GM19043 (cell line): ENCODE measurements at regions not wholly inside any gene's neighbourhood (a gene's known extent, or its start where the extent isn't known, plus 50 kb on each side); places are given as distances from the start of the nearest gene placed in this dataset.

Experiments used
- ATAC-seq: cut with Tn5 transposase; IDR thresholded peaks from one replicate; pipeline ENCODE4 v1.9.1; 2021; ENCODE audit warnings: low read depth; ENCODE audit not compliant: unreplicated experiment

GRCh38 chr1:95953015-95953414 is 719.0 kb downstream of the RWDD3 start:
- ATAC-seq, result no peak

GRCh38 chr1:95954585-95954984 is 720.6 kb downstream of the RWDD3 start:
- ATAC-seq, result no peak

- ATAC-seq, result no peak
Observed at GRCh38 chr1:95956215-95956614, 722.2 kb downstream of the RWDD3 start.

GRCh38 chr1:95957748-95958147 is 723.7 kb downstream of the RWDD3 start:
- ATAC-seq, result no peak

- ATAC-seq, result no peak
Observed at GRCh38 chr1:95966866-95967265, 732.9 kb downstream of the RWDD3 start.

GRCh38 chr1:95974586-95974985 is 740.6 kb downstream of the RWDD3 start:
- no peak for ATAC-seq

GRCh38 chr1:95982711-95983110 is 738.9 kb upstream of the PTBP2 start:
- ATAC-seq, result no peak

- ATAC-seq, result no peak
Observed at GRCh38 chr1:95983831-95984230, 737.8 kb upstream of the PTBP2 start.

- ATAC-seq, result no peak
Observed at GRCh38 chr1:95984798-95985374, 736.7 kb upstream of the PTBP2 start.

- ATAC-seq, result no peak
Observed at GRCh38 chr1:95990033-95990432, 731.6 kb upstream of the PTBP2 start.

GRCh38 chr1:95991787-95992520 is 729.6 kb upstream of the PTBP2 start:
- ATAC-seq, result no peak

GRCh38 chr1:95994643-95995042 is 726.9 kb upstream of the PTBP2 start:
- no peak for ATAC-seq

GRCh38 chr1:96002201-96002600 is 719.4 kb upstream of the PTBP2 start:
- no peak for ATAC-seq

- no peak for ATAC-seq
Observed at GRCh38 chr1:96002969-96003964, 718.3 kb upstream of the PTBP2 start.

- ATAC-seq, result no peak
Observed at GRCh38 chr1:96009831-96010434, 711.7 kb upstream of the PTBP2 start.

- no peak for ATAC-seq
Observed at GRCh38 chr1:96011606-96012005, 710.0 kb upstream of the PTBP2 start.

- no peak for ATAC-seq
Observed at GRCh38 chr1:96016219-96016618, 705.4 kb upstream of the PTBP2 start.

GRCh38 chr1:96020378-96020777 is 701.2 kb upstream of the PTBP2 start:
- no peak for ATAC-seq

- ATAC-seq, result no peak
Observed at GRCh38 chr1:96025062-96025461, 696.5 kb upstream of the PTBP2 start.

- ATAC-seq, result no peak
Observed at GRCh38 chr1:96028071-96028470, 693.5 kb upstream of the PTBP2 start.

GRCh38 chr1:96030312-96030711 is 691.3 kb upstream of the PTBP2 start:
- ATAC-seq, result no peak
